ENCODE measurements at regions not wholly inside any gene's neighbourhood (a gene's known extent, or its start where the extent isn't known, plus 50 kb on each side); places are given as distances from the start of the nearest gene placed in this dataset.

GRCh38 chr10:131559450-131559911, 248.0 kb upstream of the TCERG1L start:
- no peak for DNase-seq (ENCODE audit: low spot score)
- FAIRE-seq: no peak

DNA sequence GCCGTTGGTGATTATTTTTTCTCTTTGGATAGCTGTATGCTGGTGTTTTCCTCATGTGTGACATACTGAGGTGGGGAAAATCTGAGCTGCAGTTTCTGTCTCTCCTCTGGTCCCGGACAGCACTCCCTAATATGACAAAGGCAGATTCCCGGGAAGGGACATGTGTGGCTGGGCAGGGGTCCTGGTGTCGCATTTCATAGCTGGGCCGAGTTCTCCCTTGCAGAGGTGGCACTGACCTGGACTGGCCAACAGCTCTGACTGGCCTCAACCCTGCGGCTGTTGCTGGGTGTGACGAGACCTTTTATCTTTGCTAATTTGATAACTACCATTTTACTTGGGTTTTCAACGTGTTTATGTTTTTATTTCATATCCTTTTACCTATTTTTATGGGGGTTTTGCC, 248.6 kb upstream of the TCERG1L start:
- no peak for FAIRE-seq
- no peak for DNase-seq (ENCODE audit: low spot score)

- FAIRE-seq: no peak
- no peak for DNase-seq (ENCODE audit: low spot score)
Observed at GRCh38 chr10:131560706-131561355, 249.3 kb upstream of the TCERG1L start.

GRCh38 chr10:131561897-131562296, 250.4 kb upstream of the TCERG1L start:
- no peak for DNase-seq (ENCODE audit: low spot score)
- no peak for FAIRE-seq

DNA sequence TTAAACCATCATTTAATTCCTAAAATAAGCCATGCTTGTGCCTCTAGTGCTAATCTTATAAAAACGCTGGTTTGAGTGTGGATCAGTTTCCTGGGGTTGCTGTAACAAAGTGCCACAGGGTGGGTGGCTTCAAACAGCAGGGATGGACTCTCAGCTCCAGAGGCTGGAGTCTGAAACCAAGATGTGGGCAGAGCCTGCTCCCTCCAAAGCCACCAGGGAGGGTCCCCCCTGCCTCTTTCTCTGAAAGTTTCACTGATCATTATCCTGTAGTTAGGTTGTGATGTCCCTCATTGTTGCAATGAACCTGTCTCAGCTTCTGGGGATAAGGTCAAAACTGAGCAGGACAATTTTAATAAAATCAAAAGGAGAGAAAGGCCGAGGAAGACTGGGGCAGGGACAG, 251.9 kb upstream of the TCERG1L start:
- FAIRE-seq: no peak

DNA sequence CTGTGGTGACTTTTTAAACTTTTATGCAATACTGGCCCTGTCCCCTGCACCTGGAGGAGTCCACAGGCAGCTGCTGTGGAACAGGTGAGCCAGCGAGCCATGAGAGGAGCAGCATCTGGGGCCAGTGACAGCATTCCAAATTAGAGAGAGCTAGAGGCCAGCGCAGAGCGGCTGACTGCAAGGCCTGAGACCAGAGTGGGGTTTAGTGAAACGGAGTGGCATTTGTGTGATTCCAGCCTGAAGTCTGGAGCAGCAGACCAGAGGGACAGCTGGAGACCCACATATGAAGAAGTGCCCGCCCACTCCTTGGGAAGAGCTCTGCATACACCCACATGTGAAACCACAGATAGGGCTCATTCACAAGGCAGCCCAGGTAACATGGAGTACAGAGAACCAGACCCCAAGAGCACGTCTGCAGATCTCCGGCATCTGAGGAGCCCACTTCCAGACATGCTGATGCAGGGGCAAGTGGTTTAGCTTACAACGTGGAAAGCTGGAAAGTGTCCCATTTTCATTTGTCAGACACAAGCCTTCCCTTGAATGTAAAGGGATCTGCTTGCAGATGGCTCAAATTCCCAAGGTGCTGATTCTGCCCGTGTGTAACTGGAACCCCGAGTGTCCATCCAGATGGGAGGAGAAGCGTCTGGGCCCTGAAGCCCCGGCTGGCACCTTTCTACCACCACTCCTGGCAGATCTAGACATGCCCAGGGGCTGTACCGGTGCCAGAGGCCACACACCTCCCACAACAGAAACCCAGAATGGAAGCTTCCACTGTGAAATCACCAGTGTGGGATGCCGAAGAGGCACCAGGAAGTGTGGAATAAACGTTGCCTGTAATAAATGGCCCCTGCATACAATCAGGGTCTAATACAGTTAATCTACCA, 256.0 kb upstream of the TCERG1L start:
- DNase-seq (ENCODE audit: low spot score): no peak

More for the DNA sequence above, 251.9 kb upstream of the TCERG1L start:
- DNase-seq (ENCODE audit: low spot score): no peak

DNA sequence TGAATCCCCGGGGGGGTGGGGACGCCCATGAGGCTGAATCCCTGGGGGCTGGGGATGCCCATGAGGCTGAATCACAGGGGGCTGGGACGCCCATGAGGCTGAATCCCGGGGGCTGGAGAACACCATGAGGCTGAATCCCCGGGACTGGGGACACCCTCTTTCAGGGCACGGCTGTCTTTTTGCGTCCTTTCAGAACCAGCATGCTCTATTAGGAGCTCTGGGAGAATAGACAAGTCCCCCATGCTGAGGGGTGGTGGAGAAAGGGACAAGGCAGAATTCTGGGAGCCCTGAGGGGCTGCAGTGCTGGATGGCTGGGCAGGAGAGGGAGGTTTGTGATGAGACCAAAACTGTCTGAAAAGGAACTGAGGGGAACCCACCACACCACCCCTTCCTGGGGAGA, 257.3 kb upstream of the TCERG1L start:
- no peak for FAIRE-seq

More for the DNA sequence above, 256.0 kb upstream of the TCERG1L start:
- no peak for FAIRE-seq

DNA sequence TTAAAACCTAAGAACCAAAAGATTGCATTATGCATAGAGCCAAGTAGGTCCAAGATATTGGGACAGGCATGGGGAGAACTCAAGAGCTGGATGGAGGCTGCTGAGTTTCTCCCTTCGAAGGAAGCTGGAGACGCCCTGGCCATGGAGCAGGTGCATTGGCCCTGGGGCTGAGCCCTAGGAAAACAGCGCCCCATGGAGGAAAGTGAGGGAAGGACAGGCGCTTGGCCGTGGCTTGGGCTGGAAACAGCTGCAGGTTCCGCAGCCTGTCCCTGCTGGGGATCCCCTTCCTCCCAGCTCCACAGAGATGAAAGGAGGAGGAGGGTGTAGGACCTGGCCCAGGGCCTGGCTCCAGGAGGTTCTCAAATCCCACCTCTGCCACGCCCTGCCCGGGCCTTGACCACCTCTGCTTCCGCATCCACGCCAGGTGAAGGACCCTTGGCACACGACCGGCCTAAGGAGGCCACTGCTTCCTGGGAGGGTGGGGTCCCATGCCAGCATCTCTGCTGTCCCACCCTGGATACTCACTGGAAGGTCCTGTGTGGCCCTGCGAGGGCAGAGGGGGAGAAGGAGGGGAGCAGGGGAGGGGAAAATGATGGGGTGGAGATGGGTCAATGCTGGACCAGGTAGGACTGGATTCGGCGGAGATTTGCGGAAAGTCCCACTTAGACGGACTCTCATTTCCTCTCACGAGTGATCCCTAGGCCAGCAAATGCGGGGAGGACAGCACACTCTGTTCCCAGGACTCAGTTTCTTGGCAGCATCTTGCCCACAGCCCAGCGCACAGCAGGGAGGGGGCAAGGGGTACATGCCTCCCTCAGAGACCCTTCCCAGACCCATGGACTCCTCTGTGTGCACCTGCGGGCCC, 258.6 kb upstream of the TCERG1L start:
- no peak for FAIRE-seq
- DNase-seq (ENCODE audit: low spot score): no peak

More for the DNA sequence above, 257.3 kb upstream of the TCERG1L start:
- DNase-seq (ENCODE audit: low spot score): no peak

- no peak for DNase-seq (ENCODE audit: low spot score)
- FAIRE-seq: no peak
Observed at GRCh38 chr10:131570716-131571307, 259.3 kb upstream of the TCERG1L start.

GRCh38 chr10:131571346-131571745, 259.8 kb upstream of the TCERG1L start:
- DNase-seq (ENCODE audit: low spot score) (no peak), FAIRE-seq (no peak)

DNA sequence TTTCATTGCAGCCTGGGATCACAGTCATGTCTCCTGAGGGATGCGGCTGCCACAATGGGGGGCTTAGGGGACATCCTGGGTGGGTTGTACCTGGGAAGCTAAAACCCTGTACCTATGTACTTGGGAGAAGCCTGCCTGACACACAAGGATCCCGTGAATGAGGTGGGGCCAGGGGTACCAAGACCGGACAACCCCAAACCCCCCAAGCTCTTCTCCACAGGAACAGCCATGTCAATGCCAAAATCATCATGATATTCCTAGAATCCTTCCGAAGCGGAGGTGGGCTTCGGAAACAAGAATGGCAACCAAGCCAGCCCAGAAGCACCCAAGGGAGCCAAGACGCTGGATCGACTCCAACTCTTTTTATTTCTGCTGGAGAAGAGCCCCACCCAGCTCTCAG, 260.3 kb upstream of the TCERG1L start:
- FAIRE-seq (no peak), DNase-seq (ENCODE audit: low spot score) (no peak)

DNA sequence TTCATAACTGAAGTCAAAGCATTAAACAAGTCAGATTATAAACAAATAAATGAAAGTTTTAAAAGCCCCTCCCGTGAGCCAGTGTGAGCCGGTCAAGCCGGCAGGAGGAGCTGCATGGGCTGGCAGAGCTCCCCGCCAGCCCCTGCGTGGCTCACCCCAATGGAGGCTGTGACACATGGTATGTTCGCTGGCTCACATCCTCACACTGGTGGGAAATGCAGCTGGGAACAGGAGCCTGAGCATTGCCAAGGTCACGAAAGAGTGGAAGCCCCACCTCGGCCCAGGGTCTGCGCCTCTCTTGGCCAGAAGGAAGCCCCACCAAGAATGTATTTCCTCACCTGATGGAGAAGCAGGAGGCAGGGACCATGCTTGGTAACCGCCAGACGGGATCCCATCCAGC, 261.7 kb upstream of the TCERG1L start:
- DNase-seq (ENCODE audit: low spot score) (no peak), FAIRE-seq (no peak)

- DNase-seq (ENCODE audit: low spot score) (no peak), FAIRE-seq (no peak)
Observed at GRCh38 chr10:131573707-131574106, 262.2 kb upstream of the TCERG1L start.

GRCh38 chr10:131574363-131574706, 262.8 kb upstream of the TCERG1L start:
- DNase-seq (ENCODE audit: low spot score) (no peak), FAIRE-seq (no peak)

- no peak for DNase-seq (ENCODE audit: low spot score)
- no peak for FAIRE-seq
Observed at GRCh38 chr10:131574707-131575430, 263.3 kb upstream of the TCERG1L start.

GRCh38 chr10:131575877-131576276, 264.4 kb upstream of the TCERG1L start:
- no peak for FAIRE-seq
- DNase-seq (ENCODE audit: low spot score): no peak

- DNase-seq (ENCODE audit: low spot score): no peak
- no peak for FAIRE-seq
Observed at GRCh38 chr10:131576341-131577177, 265.0 kb upstream of the TCERG1L start.

- no peak for DNase-seq (ENCODE audit: low spot score)
- no peak for FAIRE-seq
Observed at GRCh38 chr10:131577178-131577555, 265.6 kb upstream of the TCERG1L start.

DNA sequence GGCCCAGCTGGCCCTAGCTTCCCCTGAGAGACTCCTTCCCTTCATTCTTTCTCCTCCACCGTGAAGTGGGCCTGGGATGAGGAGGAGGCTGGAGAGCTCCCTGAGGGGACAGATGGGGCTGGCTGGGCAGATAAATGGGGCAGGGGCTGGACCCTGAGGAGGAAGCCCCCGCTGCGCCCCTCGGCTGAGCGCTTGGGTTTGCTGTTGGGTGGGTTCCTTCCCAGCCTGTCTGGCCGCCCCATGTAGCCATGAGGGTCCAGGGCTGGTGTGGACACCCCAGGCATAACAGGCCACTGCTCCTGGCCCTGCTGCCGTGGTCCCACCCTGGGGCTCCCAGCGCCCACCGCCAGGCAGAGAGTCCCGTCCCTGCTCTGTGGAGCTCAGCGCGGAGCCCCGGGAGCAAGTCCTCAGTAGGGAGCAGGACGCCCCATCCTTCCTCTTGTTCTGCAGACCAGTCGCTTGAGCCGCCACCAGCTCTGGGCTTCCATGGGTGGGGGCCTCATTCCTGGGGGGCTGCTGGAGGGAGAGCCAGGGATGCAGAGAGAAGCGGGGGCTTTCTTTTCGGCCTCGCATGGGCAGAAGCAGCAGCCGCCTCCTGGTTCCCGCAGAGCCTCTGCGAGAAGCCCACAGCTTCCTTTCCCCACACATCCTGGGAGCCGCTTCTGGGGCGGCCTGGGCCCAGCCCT, 266.4 kb upstream of the TCERG1L start:
- no peak for FAIRE-seq
- no peak for DNase-seq (ENCODE audit: low spot score)

Measured in urothelium cell line (cell line).